Activated CD4-positive, alpha-beta memory T cell treated with anti-CD3 and anti-CD28 coated beads, Interleukin-2, amount 10 ng/mL, durations not matched to agents 7 days and 5 days (primary cell): ENCODE measurements at regions not wholly inside any gene's neighbourhood (a gene's known extent, or its start where the extent isn't known, plus 50 kb on each side); places are given as distances from the start of the nearest gene placed in this dataset.

ENCODE experiments used
- CTCF ChIA-PET: fragments of 350-600 bp; sonication (Branson Sonifier 250); formaldehyde crosslinking; loops from one replicate; lab custom pipeline; 2021; ENCODE audit warnings: antibody characterized with exemption, inconsistent platforms; lab: Charles Lee
- POLR2A ChIA-PET: fragments of 350-600 bp; sonication (Branson Sonifier 250); formaldehyde crosslinking; loops from one replicate; lab custom pipeline; 2021; ENCODE audit warnings: antibody characterized with exemption; lab: Charles Lee
- DNase-seq: peaks from one replicate; pipeline ENCODE4 v3.0.0-alpha.2; 2020
- H3K27ac Mint-ChIP-seq: one replicate; pipeline ENCODE4 v1.8.0; 2021; ENCODE audit warnings: mild to moderate bottlenecking, mixed read lengths
- H3K27me3 Mint-ChIP-seq: one replicate; pipeline ENCODE4 v1.8.0; 2021; ENCODE audit warnings: mixed read lengths
- H3K36me3 Mint-ChIP-seq: one replicate; pipeline ENCODE4 v1.8.0; 2021; ENCODE audit warnings: low read depth, mixed read lengths
- H3K4me1 Mint-ChIP-seq: one replicate; pipeline ENCODE4 v1.8.0; 2021; ENCODE audit warnings: mixed read lengths
- H3K4me3 Mint-ChIP-seq: one replicate; pipeline ENCODE4 v1.8.0; 2021; ENCODE audit warnings: mild to moderate bottlenecking, mixed read lengths
- H3K9me3 Mint-ChIP-seq: one replicate; pipeline ENCODE4 v1.8.0; 2021; ENCODE audit warnings: mixed read lengths

GRCh38 chr5:125310749-125311148 lies 564.3 kb upstream of the ZNF608 start:
- DNase-seq: no peak
- Mint-ChIP-seq H3K4me1 (no peaks in the 10 kb centered on the region), H3K27me3 (no peaks in the 10 kb centered on the region), H3K9me3 (peaks cover 13% of the 10 kb centered on the region), H3K36me3 (no peaks in the 10 kb centered on the region), H3K27ac (no peak overlapping the region), H3K4me3 (no peak overlapping the region)
- POLR2A ChIA-PET: no interaction called here
- CTCF ChIA-PET: no interaction called here

GRCh38 chr5:125311743-125312142 lies 565.3 kb upstream of the ZNF608 start:
- no peaks in the 10 kb centered on the region for H3K4me1 Mint-ChIP-seq
- peaks cover 10% of the 10 kb centered on the region for H3K9me3 Mint-ChIP-seq
- H3K4me3 Mint-ChIP-seq: no peak overlapping the region
- H3K27ac Mint-ChIP-seq: no peak overlapping the region
- ChIA-PET CTCF (no interaction called here), POLR2A (no interaction called here)
- H3K27me3 Mint-ChIP-seq: no peaks in the 10 kb centered on the region
- H3K36me3 Mint-ChIP-seq: no peaks in the 10 kb centered on the region
- DNase-seq: no peak

- Mint-ChIP-seq H3K27ac (no peak overlapping the region), H3K27me3 (no peaks in the 10 kb centered on the region), H3K36me3 (no peaks in the 10 kb centered on the region), H3K4me1 (no peaks in the 10 kb centered on the region), H3K9me3 (peaks cover 5% of the 10 kb centered on the region), H3K4me3 (no peak overlapping the region)
- POLR2A ChIA-PET: no interaction called here
- no peak for DNase-seq
- CTCF ChIA-PET: no interaction called here
Measured at GRCh38 chr5:125313555-125313954, 567.1 kb upstream of the ZNF608 start.

- peaks cover 5% of the 10 kb centered on the region for H3K9me3 Mint-ChIP-seq
- H3K27me3 Mint-ChIP-seq: no peaks in the 10 kb centered on the region
- no peaks in the 10 kb centered on the region for H3K36me3 Mint-ChIP-seq
- H3K4me3 Mint-ChIP-seq: no peak overlapping the region
- DNase-seq: no peak
- ChIA-PET POLR2A (no interaction called here), CTCF (no interaction called here)
- H3K4me1 Mint-ChIP-seq: no peaks in the 10 kb centered on the region
- H3K27ac Mint-ChIP-seq: no peak overlapping the region
Measured at GRCh38 chr5:125315306-125315705, 568.9 kb upstream of the ZNF608 start.

- Mint-ChIP-seq H3K27ac (no peak overlapping the region), H3K4me1 (no peaks in the 10 kb centered on the region), H3K4me3 (no peak overlapping the region), H3K36me3 (no peaks in the 10 kb centered on the region), H3K27me3 (no peaks in the 10 kb centered on the region), H3K9me3 (peaks cover 5% of the 10 kb centered on the region)
- CTCF ChIA-PET: no interaction called here
- no peak for DNase-seq
- POLR2A ChIA-PET: no interaction called here
Measured at GRCh38 chr5:125316391-125316790, 570.0 kb upstream of the ZNF608 start.

- H3K27ac Mint-ChIP-seq: no peak overlapping the region
- no peak overlapping the region for H3K4me3 Mint-ChIP-seq
- H3K9me3 Mint-ChIP-seq: peaks cover 5% of the 10 kb centered on the region
- CTCF ChIA-PET: no interaction called here
- POLR2A ChIA-PET: no interaction called here
- DNase-seq: no peak
- H3K36me3 Mint-ChIP-seq: no peaks in the 10 kb centered on the region
- no peaks in the 10 kb centered on the region for H3K27me3 Mint-ChIP-seq
- H3K4me1 Mint-ChIP-seq: no peaks in the 10 kb centered on the region
Measured at GRCh38 chr5:125316915-125317535, 570.6 kb upstream of the ZNF608 start.

GRCh38 chr5:125317536-125317995 lies 571.1 kb upstream of the ZNF608 start:
- Mint-ChIP-seq H3K36me3 (no peaks in the 10 kb centered on the region), H3K4me3 (no peak overlapping the region), H3K27me3 (no peaks in the 10 kb centered on the region), H3K9me3 (peaks cover 5% of the 10 kb centered on the region), H3K27ac (no peak overlapping the region), H3K4me1 (no peaks in the 10 kb centered on the region)
- ChIA-PET CTCF (no interaction called here), POLR2A (no interaction called here)
- DNase-seq: no peak

GRCh38 chr5:125321654-125322053 lies 575.2 kb upstream of the ZNF608 start:
- H3K4me1 Mint-ChIP-seq: no peaks in the 10 kb centered on the region
- no peak overlapping the region for H3K27ac Mint-ChIP-seq
- H3K27me3 Mint-ChIP-seq: no peaks in the 10 kb centered on the region
- CTCF ChIA-PET: no interaction called here
- DNase-seq: no peak
- POLR2A ChIA-PET: no interaction called here
- peaks cover 2% of the 10 kb centered on the region for H3K9me3 Mint-ChIP-seq
- H3K36me3 Mint-ChIP-seq: no peaks in the 10 kb centered on the region
- no peak overlapping the region for H3K4me3 Mint-ChIP-seq

GRCh38 chr5:125323613-125324012 lies 577.2 kb upstream of the ZNF608 start:
- no peaks in the 10 kb centered on the region for H3K36me3 Mint-ChIP-seq
- CTCF ChIA-PET: no interaction called here
- POLR2A ChIA-PET: no interaction called here

GRCh38 chr5:125325488-125326149 lies 579.2 kb upstream of the ZNF608 start:
- Mint-ChIP-seq H3K4me3 (no peak overlapping the region), H3K27me3 (no peaks in the 10 kb centered on the region), H3K36me3 (no peaks in the 10 kb centered on the region), H3K27ac (no peak overlapping the region), H3K4me1 (no peaks in the 10 kb centered on the region), H3K9me3 (peaks cover 6% of the 10 kb centered on the region)
- POLR2A ChIA-PET: no interaction called here
- CTCF ChIA-PET: no interaction called here
- no peak for DNase-seq

More at GRCh38 chr5:125323613-125324012, 577.2 kb upstream of the ZNF608 start:
- Mint-ChIP-seq H3K27ac (no peak overlapping the region), H3K4me3 (no peak overlapping the region), H3K4me1 (no peaks in the 10 kb centered on the region), H3K9me3 (peaks cover 2% of the 10 kb centered on the region), H3K27me3 (no peaks in the 10 kb centered on the region)
- no peak for DNase-seq

- Mint-ChIP-seq H3K27ac (no peak overlapping the region), H3K27me3 (no peaks in the 10 kb centered on the region), H3K4me3 (no peak overlapping the region), H3K4me1 (no peaks in the 10 kb centered on the region), H3K36me3 (no peaks in the 10 kb centered on the region), H3K9me3 (peaks cover 6% of the 10 kb centered on the region)
- ChIA-PET POLR2A (no interaction called here), CTCF (no interaction called here)
- DNase-seq: no peak
Measured at GRCh38 chr5:125326150-125326510, 579.7 kb upstream of the ZNF608 start.

GRCh38 chr5:125327676-125328075 lies 581.2 kb upstream of the ZNF608 start:
- DNase-seq: no peak
- Mint-ChIP-seq H3K27me3 (no peaks in the 10 kb centered on the region), H3K4me1 (no peaks in the 10 kb centered on the region), H3K9me3 (peaks cover 6% of the 10 kb centered on the region), H3K36me3 (no peaks in the 10 kb centered on the region), H3K4me3 (no peak overlapping the region), H3K27ac (no peak overlapping the region)
- CTCF ChIA-PET: no interaction called here
- POLR2A ChIA-PET: no interaction called here

- Mint-ChIP-seq H3K4me1 (no peaks in the 10 kb centered on the region), H3K4me3 (no peak overlapping the region), H3K9me3 (peaks cover 4% of the 10 kb centered on the region), H3K36me3 (no peaks in the 10 kb centered on the region), H3K27ac (no peak overlapping the region), H3K27me3 (no peaks in the 10 kb centered on the region)
- DNase-seq: no peak
- CTCF ChIA-PET: no interaction called here
- POLR2A ChIA-PET: no interaction called here
Measured at GRCh38 chr5:125331987-125332598, 585.7 kb upstream of the ZNF608 start.

- CTCF ChIA-PET: no interaction called here
- peaks cover 4% of the 10 kb centered on the region for H3K9me3 Mint-ChIP-seq
Measured at GRCh38 chr5:125333416-125333815, 587.0 kb upstream of the ZNF608 start.

More at GRCh38 chr5:125333416-125333815, 587.0 kb upstream of the ZNF608 start:
- H3K4me3 Mint-ChIP-seq: no peak overlapping the region
- H3K27me3 Mint-ChIP-seq: no peaks in the 10 kb centered on the region
- POLR2A ChIA-PET: no interaction called here
- H3K36me3 Mint-ChIP-seq: no peaks in the 10 kb centered on the region
- H3K4me1 Mint-ChIP-seq: no peaks in the 10 kb centered on the region
- DNase-seq: no peak
- no peak overlapping the region for H3K27ac Mint-ChIP-seq
